Body of pancreas (tissue), 4 donors: ENCODE measurements at regions not wholly inside any gene's neighbourhood (a gene's known extent, or its start where the extent isn't known, plus 50 kb on each side); places are given as distances from the start of the nearest gene placed in this dataset.

ENCODE experiments used
- ATAC-seq: fragments of 150-250 bp; one replicate; pipeline ENCODE4 v1.9.1; 2016
- DNase-seq, 4 donors: peaks; one replicate each; pipeline ENCODE4 v3.0.0-alpha.2; 2019
- H3K27ac ChIP-seq, 4 donors: fragments of 200-600 bp; sonication (generic); 1 replicate in 3 of 4; 2 replicates in 1 of 4; pipeline versions ENCODE4 v1.5.1 to v1.6.1; 2016 to 2019; ENCODE audit warnings: mild to moderate bottlenecking in 1 of 4, mixed read lengths in 1 of 4, moderate library complexity in 1 of 4
- H3K27me3 ChIP-seq, 2 donors: fragments of 200-600 bp; sonication (generic); one replicate each; pipeline ENCODE4 v1.6.0; 2016; ENCODE audit warnings: mild to moderate bottlenecking in 1 of 2
- H3K36me3 ChIP-seq, 2 donors: fragments of 200-600 bp; sonication (generic); replicated peaks in 1 of 2; 2 replicates each; pipeline ENCODE4 v1.5.1; 2016; ENCODE audit warnings: low read depth in 2 of 2; ENCODE audit not compliant: insufficient read depth in 1 of 2
- H3K4me1 ChIP-seq: fragments of 200-600 bp; sonication (generic); one replicate; pipeline ENCODE4 v1.6.0; 2016
- H3K4me3 ChIP-seq, 2 donors: fragments of 200-600 bp; sonication (generic); 1 replicate in 1 of 2; 2 replicates in 1 of 2; pipeline ENCODE4 v1.5.1; 2016 to 2019
- H3K9me3 ChIP-seq, 3 donors: fragments of 200-600 bp; sonication (generic); 1 replicate in 2 of 3; 2 replicates in 1 of 3; pipeline ENCODE4 v1.5.1; 2016
- POLR2A ChIP-seq, 3 donors: fragments of 450-650 bp; IDR thresholded peaks; one replicate each; pipeline ENCODE4 v1.6.1; 2016; ENCODE audit warnings: antibody characterized with exemption in 3 of 3, mild to moderate bottlenecking in 2 of 3
- WGBS, 2 donors: methylation state at CpG; one replicate each; pipeline ENCODE4 v1.1.5; 2017; 5-methylcytosine and 5-hydroxymethylcytosine counted together
- intact Hi-C: fragments of 100-400 bp; cut with DNase I; formaldehyde crosslinking; loops from one replicate; pipeline ENCODE4 v1.15.1; 2023
- TF ChIP-seq, protein P1 (sequence below), 7 experiments: fragments of 450-650 bp in 4 of 7; fragments of 200-600 bp in 3 of 7; sonication (generic) in 3 of 7; IDR thresholded peaks; one replicate each; pipeline ENCODE4 v1.5.1; 2016 to 2019; ENCODE audit warnings: antibody characterized with exemption in 7 of 7

DNA sequence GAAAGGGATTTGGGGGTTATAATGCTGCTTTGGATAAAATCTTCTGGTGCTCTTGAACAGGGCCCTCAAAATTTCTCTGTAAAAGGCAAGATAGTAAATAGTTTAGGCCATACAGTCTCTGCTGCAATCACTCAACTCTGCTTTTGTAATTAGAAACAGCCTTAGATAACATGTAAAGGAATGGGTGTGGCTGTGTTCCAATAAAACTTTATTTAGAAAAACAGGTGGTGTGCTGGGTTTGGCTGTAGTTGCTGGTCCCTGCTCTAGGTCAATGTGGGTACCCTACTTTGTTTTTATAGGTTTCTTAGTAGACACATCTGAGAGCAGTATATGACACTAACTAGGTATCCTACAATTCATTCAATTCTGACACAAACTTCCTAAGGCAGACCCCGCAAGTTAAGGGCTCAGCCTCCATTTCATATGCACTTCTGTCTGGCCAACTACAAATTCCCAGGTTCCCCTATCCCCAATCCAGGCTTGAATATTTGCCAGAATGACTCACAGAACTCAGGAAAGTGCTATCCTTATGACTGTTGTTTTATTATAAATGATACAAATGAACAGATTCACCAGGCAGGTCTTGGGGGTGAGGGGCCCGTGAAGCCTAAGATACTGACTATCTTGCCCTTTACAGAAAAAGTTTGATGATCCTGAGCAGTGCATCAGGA lies 349.9 kb downstream of the RPS24 start:
- H3K9me3 ChIP-seq = no peaks in the 10 kb centered on the region
- H3K27me3 ChIP-seq = no peaks in the 10 kb centered on the region
- no peak overlapping the region for H3K4me3 ChIP-seq
- H3K27ac ChIP-seq = no peak overlapping the region
- ATAC-seq (no peak), DNase-seq (no peak)
- H3K36me3 ChIP-seq = no peaks in the 10 kb centered on the region
- no peaks in the 10 kb centered on the region for H3K4me1 ChIP-seq
- intact Hi-C loops = no loop called here
- WGBS, 2 donors = 95 to 100% methylated on average over 2 of the region's 2 CpGs
- TF ChIP-seq POLR2A (IDR thresholded peaks at IDR 0.05) = no peak
- TF ChIP-seq, protein P1, sequence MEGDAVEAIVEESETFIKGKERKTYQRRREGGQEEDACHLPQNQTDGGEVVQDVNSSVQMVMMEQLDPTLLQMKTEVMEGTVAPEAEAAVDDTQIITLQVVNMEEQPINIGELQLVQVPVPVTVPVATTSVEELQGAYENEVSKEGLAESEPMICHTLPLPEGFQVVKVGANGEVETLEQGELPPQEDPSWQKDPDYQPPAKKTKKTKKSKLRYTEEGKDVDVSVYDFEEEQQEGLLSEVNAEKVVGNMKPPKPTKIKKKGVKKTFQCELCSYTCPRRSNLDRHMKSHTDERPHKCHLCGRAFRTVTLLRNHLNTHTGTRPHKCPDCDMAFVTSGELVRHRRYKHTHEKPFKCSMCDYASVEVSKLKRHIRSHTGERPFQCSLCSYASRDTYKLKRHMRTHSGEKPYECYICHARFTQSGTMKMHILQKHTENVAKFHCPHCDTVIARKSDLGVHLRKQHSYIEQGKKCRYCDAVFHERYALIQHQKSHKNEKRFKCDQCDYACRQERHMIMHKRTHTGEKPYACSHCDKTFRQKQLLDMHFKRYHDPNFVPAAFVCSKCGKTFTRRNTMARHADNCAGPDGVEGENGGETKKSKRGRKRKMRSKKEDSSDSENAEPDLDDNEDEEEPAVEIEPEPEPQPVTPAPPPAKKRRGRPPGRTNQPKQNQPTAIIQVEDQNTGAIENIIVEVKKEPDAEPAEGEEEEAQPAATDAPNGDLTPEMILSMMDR (IDR thresholded peaks at IDR 0.05) = no peak

DNA sequence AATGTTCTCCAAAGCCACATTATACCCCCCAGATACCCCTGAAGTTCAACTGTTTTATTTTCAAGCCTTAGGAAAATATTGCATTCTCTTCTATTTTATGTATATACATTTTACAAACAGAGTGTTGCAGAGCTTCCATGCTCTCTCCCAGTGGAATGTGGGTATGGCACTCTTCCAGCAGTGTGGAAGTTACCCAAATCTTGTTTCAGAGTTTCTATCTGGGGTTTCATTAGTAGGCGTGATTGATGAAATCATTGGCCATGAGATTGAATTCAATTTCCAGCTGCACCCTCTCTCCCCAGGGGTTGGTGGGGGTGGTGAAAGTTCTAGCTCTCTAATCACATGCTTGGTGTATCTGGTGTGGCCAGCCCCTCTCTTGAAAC lies 350.4 kb downstream of the RPS24 start:
- WGBS, 2 donors = 76 to 78% methylated on average over 1 of the region's 1 CpG
- Histone ChIP-seq H3K4me3 (no peak overlapping the region), H3K27ac (no peak overlapping the region), H3K4me1 (no peaks in the 10 kb centered on the region), H3K27me3 (no peaks in the 10 kb centered on the region), H3K9me3 (no peaks in the 10 kb centered on the region), H3K36me3 (no peaks in the 10 kb centered on the region)
- DNase-seq = no peak
- no peak for ATAC-seq
- intact Hi-C loops = no loop called here
- no peak for TF ChIP-seq POLR2A (IDR thresholded peaks at IDR 0.05)
- TF ChIP-seq, protein P1 (IDR thresholded peaks at IDR 0.05) = no peak

DNA sequence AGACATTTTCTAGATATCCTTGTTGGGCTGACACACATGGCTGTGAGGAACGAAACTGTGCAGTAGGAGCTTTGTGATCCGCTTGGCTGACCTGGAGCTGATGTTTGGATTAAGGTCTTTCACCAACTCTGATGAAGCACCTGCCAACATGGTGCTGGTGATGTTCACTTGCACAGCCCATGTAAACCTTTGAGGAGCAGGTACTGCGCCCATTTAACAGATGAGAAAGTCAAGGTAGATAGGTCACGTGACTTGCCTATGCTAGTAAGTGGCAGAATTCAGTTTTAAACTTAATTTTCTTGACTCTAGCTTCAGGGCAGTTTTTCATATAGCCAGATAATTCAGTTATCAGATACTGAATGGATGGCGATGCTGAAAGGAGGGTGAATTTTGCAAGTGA lies 351.9 kb downstream of the RPS24 start:
- H3K9me3 ChIP-seq = no peaks in the 10 kb centered on the region
- no peak overlapping the region for H3K4me3 ChIP-seq
- TF ChIP-seq, protein P1 (IDR thresholded peaks at IDR 0.05) = no peak
- no peak for TF ChIP-seq POLR2A (IDR thresholded peaks at IDR 0.05)
- ATAC-seq = no peak
- intact Hi-C loops = no loop called here
- H3K27me3 ChIP-seq = no peaks in the 10 kb centered on the region
- H3K4me1 ChIP-seq = no peaks in the 10 kb centered on the region
- 81 to 89% methylated on average over 5 of the region's 5 CpGs for WGBS, 2 donors
- DNase-seq = no peak
- no peaks in the 10 kb centered on the region for H3K36me3 ChIP-seq
- no peak overlapping the region for H3K27ac ChIP-seq

DNA sequence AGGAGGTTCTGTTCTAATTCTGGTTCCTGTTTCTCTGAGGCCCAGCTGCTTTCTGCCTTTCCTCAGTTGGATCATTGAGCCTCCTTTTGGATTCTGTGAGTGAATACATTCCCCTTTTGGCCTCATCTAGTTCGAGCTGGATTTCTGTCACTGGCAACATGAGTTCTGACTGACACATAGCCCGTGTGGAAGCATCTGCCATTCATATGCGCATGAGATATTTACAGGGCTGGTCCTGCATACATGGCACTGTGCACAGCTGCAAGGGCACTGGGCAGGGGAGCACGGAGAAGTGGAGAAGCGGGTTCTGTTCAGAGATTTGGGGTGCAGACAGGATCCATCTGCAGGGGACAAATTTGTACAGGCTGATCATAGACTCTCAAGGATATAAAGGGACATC lies 352.8 kb downstream of the RPS24 start:
- WGBS, 2 donors = 74 to 80% methylated on average over 5 of the region's 5 CpGs
- H3K27ac ChIP-seq = no peak overlapping the region
- H3K9me3 ChIP-seq = no peaks in the 10 kb centered on the region
- DNase-seq = no peak
- H3K4me1 ChIP-seq = no peaks in the 10 kb centered on the region
- TF ChIP-seq, protein P1 (IDR thresholded peaks at IDR 0.05) = no peak
- no peak for TF ChIP-seq POLR2A (IDR thresholded peaks at IDR 0.05)
- no peak overlapping the region for H3K4me3 ChIP-seq
- no peak for ATAC-seq
- intact Hi-C loops = no loop called here
- no peaks in the 10 kb centered on the region for H3K36me3 ChIP-seq
- H3K27me3 ChIP-seq = no peaks in the 10 kb centered on the region

DNA sequence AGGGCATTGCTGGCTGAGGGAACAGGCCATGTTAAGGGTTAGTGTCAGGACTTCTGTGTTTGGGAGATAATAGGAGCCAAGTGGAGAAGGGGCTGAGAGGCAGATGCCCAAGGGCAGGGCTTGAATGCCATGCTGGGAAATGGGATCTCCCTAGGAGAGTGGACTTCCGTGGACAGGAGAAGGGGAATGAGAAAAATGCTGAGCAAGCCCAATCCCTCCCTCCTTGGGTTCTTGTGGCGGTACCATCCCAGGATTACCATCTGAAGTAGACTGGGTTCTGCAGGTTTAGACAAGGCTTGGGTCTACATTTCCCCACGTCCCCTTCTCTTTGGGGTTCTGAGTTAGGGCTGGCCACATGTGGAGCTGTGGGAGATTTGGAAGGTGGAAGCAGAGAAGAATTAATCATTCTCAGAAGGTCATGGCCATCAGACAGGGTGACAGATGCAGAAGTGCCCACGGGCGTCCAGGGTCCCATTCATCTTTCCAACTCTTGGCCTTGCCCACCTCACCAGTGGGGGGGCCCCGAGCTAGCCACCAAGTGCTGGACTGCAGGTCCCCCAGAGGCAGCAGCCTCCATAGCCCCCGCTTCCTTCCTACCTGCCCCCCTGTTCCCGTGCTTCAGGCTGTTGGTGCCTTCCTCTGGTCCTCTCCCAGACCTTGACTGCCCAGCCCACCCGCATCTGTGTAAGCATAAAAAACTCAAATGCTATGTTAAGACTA lies 354.8 kb downstream of the RPS24 start:
- 58 to 77% methylated on average over 7 to 9 of the region's 9 CpGs for WGBS, 2 donors
- ATAC-seq (no peak), DNase-seq (no peak)
- Histone ChIP-seq H3K4me3 (no peak overlapping the region), H3K9me3 (no peaks in the 10 kb centered on the region), H3K36me3 (no peaks in the 10 kb centered on the region), H3K27me3 (no peaks in the 10 kb centered on the region), H3K4me1 (no peaks in the 10 kb centered on the region), H3K27ac (no peak overlapping the region)
- no peak for TF ChIP-seq POLR2A (IDR thresholded peaks at IDR 0.05)
- TF ChIP-seq, protein P1 (IDR thresholded peaks at IDR 0.05) = no peak
- intact Hi-C loops = no loop called here
